Neural cell (in vitro differentiated cells): ENCODE measurements at regions not wholly inside any gene's neighbourhood (a gene's known extent, or its start where the extent isn't known, plus 50 kb on each side); places are given as distances from the start of the nearest gene placed in this dataset.
"Not testable (repeated sequence)": the region's sequence is repeated elsewhere in the genome, so short reads cannot be mapped to it uniquely, and the experiment has no call there.

Source experiments
- H2AFZ ChIP-seq: fragments of 200-600, 300-800 bp; sonication (generic), shearing (Covaris generic); 2 replicates; pipeline ENCODE4 v1.6.0; 2014; ENCODE audit warnings: low read depth, mild to moderate bottlenecking, antibody characterized with exemption, low read length, moderate library complexity
- H3F3A ChIP-seq: fragments of 200-600 bp; shearing (Covaris generic); 2 replicates; pipeline ENCODE4 v1.6.1; 2016; ENCODE audit warnings: mild to moderate bottlenecking, moderate library complexity, mixed read lengths, antibody characterized with exemption, low read length; ENCODE audit not compliant: insufficient read depth, poor library complexity, severe bottlenecking
- H3K27ac ChIP-seq: fragments of 200-600, 300-800 bp; sonication (generic), shearing (Covaris generic); 2 replicates; pipeline ENCODE4 v1.5.1; 2014; ENCODE audit warnings: mild to moderate bottlenecking, low read length, moderate library complexity
- H3K27me3 ChIP-seq: fragments of 300-800, 200-600 bp; sonication (generic), shearing (Covaris generic); 2 replicates; pipeline ENCODE4 v1.6.0; 2014; ENCODE audit warnings: mild to moderate bottlenecking, low read depth, low read length, moderate library complexity; ENCODE audit not compliant: insufficient read depth
- H3K36me3 ChIP-seq: fragments of 300-800, 200-600 bp; sonication (generic), shearing (Covaris generic); 2 replicates; pipeline ENCODE4 v1.5.1; 2014; ENCODE audit warnings: mild to moderate bottlenecking, antibody characterized with exemption, low read length, moderate library complexity; ENCODE audit not compliant: insufficient read depth
- H3K4me2 ChIP-seq: fragments of 300-800, 200-600 bp; sonication (generic), shearing (Covaris generic); 2 replicates; pipeline ENCODE4 v1.6.0; 2014; ENCODE audit warnings: mild to moderate bottlenecking, low read length
- H3K4me3 ChIP-seq: fragments of 300-800, 200-600 bp; sonication (generic), shearing (Covaris generic); 2 replicates; pipeline ENCODE4 v1.5.1; 2014; ENCODE audit warnings: mild to moderate bottlenecking, low read length, moderate library complexity
- H3K79me2 ChIP-seq: fragments of 200-600 bp; shearing (Covaris generic); replicated peaks from 2 replicates; pipeline ENCODE4 v1.6.0; 2014; ENCODE audit warnings: mild to moderate bottlenecking, low read length, moderate library complexity; ENCODE audit not compliant: insufficient read depth
- H3K9ac ChIP-seq: fragments of 300-800, 200-600 bp; sonication (generic), shearing (Covaris generic); 2 replicates; pipeline ENCODE4 v1.6.1; 2016; ENCODE audit warnings: mild to moderate bottlenecking, low read length, mixed read lengths
- H3K9me2 ChIP-seq: fragments of 200-600 bp; shearing (Covaris generic); 2 replicates; pipeline ENCODE4 v1.6.1; 2016; ENCODE audit warnings: mild to moderate bottlenecking, low read length, mixed read lengths; ENCODE audit not compliant: insufficient read depth
- H3K9me3 ChIP-seq: fragments of 200-600, 300-800 bp; sonication (generic), shearing (Covaris generic); 2 replicates; pipeline ENCODE4 v1.6.1; 2016; ENCODE audit warnings: mild to moderate bottlenecking, mixed run types, low read length, moderate library complexity, mixed read lengths
- H4K20me1 ChIP-seq: fragments of 200-600 bp; shearing (Covaris generic); 2 replicates; pipeline ENCODE4 v1.6.1; 2016; ENCODE audit warnings: mild to moderate bottlenecking, mixed run types; ENCODE audit not compliant: insufficient read depth
- EP300 ChIP-seq: fragments of 450-650 bp; conservative IDR thresholded peaks from 2 replicates; pipeline ENCODE4 v1.6.1; 2014; ENCODE audit warnings: antibody characterized with exemption, mild to moderate bottlenecking, moderate library complexity; ENCODE audit not compliant: poor library complexity, severe bottlenecking
- EZH2 ChIP-seq: fragments of 200-600, 300-800 bp; shearing (Covaris generic), sonication (generic); IDR thresholded peaks from 2 replicates; pipeline ENCODE4 v1.6.1; 2014; ENCODE audit warnings: antibody characterized with exemption, low read length, borderline replicate concordance, mild to moderate bottlenecking; ENCODE audit not compliant: insufficient read depth, poor library complexity, severe bottlenecking
- MXI1 ChIP-seq: fragments of 450-650 bp; conservative IDR thresholded peaks from 2 replicates; pipeline ENCODE4 v1.6.1; 2014; ENCODE audit warnings: antibody characterized with exemption, mild to moderate bottlenecking; ENCODE audit not compliant: poor library complexity, severe bottlenecking
- POLR2AphosphoS5 ChIP-seq: IDR thresholded peaks from 2 replicates; pipeline ENCODE4 v1.6.1; 2012
- RAD21 ChIP-seq: fragments of 450-650 bp; conservative IDR thresholded peaks from 2 replicates; pipeline ENCODE4 v1.6.1; 2014; ENCODE audit warnings: antibody characterized with exemption, mild to moderate bottlenecking, moderate library complexity
- REST ChIP-seq: IDR thresholded peaks from 2 replicates; pipeline ENCODE4 v1.6.1; 2012; ENCODE audit warnings: borderline replicate concordance
- SMC3 ChIP-seq: fragments of 450-650 bp; conservative IDR thresholded peaks from 2 replicates; pipeline ENCODE4 v1.6.1; 2014; ENCODE audit warnings: antibody characterized with exemption, mild to moderate bottlenecking, moderate library complexity; ENCODE audit not compliant: poor library complexity
- TAF1 ChIP-seq: IDR thresholded peaks from 2 replicates; pipeline ENCODE4 v1.6.1; 2012; ENCODE audit warnings: low read depth
- TF ChIP-seq, protein P1 (sequence below): fragments of 450-650 bp; IDR thresholded peaks from 2 replicates; pipeline ENCODE4 v1.5.1; 2014; ENCODE audit warnings: antibody characterized with exemption, mild to moderate bottlenecking, moderate library complexity; ENCODE audit not compliant: poor library complexity, severe bottlenecking

- H3F3A ChIP-seq: no peaks in the 10 kb centered on the region
- TF ChIP-seq SMC3 (no peak), EZH2 (no peak), TAF1 (no peak), RAD21 (no peak), MXI1 (no peak), EP300 (peak; percentile 79), REST (peak; percentile 51), POLR2AphosphoS5 (peak; percentile 97)
- TF ChIP-seq, protein P1, sequence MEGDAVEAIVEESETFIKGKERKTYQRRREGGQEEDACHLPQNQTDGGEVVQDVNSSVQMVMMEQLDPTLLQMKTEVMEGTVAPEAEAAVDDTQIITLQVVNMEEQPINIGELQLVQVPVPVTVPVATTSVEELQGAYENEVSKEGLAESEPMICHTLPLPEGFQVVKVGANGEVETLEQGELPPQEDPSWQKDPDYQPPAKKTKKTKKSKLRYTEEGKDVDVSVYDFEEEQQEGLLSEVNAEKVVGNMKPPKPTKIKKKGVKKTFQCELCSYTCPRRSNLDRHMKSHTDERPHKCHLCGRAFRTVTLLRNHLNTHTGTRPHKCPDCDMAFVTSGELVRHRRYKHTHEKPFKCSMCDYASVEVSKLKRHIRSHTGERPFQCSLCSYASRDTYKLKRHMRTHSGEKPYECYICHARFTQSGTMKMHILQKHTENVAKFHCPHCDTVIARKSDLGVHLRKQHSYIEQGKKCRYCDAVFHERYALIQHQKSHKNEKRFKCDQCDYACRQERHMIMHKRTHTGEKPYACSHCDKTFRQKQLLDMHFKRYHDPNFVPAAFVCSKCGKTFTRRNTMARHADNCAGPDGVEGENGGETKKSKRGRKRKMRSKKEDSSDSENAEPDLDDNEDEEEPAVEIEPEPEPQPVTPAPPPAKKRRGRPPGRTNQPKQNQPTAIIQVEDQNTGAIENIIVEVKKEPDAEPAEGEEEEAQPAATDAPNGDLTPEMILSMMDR: no peak
- H3K27me3 ChIP-seq: no peaks in the 10 kb centered on the region
- H3K27ac ChIP-seq: peak overlapping the region; percentile 40
- no peaks in the 10 kb centered on the region for H3K79me2 ChIP-seq
- no peaks in the 10 kb centered on the region for H3K9me3 ChIP-seq
- H2AFZ ChIP-seq: no peak overlapping the region
- H3K4me3 ChIP-seq: no peak overlapping the region
- no peaks in the 10 kb centered on the region for H3K36me3 ChIP-seq
- H3K9ac ChIP-seq: no peak overlapping the region
- H3K9me2 ChIP-seq: no peaks in the 10 kb centered on the region
- no peaks in the 10 kb centered on the region for H4K20me1 ChIP-seq
- no peak overlapping the region for H3K4me2 ChIP-seq
Observed at GRCh38 chr13:53301449-53301848, 272.8 kb downstream of the OLFM4 start.

DNA sequence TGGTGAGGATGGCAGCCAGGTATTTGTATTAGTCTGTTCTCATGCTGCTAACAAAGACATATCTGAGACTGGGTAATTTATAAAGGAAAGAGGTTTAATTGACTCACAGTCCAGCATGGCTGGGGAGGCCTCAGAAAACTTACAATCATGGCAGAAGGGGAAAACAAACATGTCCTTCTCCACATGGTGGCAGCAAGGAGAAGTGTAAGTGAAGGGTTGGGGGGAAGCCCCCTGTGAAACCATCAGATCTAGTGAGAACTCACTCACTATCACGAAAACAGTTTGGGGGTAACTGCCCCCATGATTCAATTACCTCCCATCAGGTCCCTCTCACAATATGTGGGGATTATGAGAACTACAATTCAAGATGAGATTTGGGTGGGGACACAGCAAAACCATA lies 276.8 kb downstream of the OLFM4 start:
- not testable (repeated sequence) for H3K4me3 ChIP-seq, H3K9me3 ChIP-seq, H3K27ac ChIP-seq, H2AFZ ChIP-seq, H3K9ac ChIP-seq, H3K9me2 ChIP-seq, H3K4me2 ChIP-seq, H4K20me1 ChIP-seq, H3K27me3 ChIP-seq, H3F3A ChIP-seq, H3K36me3 ChIP-seq, H3K79me2 ChIP-seq

DNA sequence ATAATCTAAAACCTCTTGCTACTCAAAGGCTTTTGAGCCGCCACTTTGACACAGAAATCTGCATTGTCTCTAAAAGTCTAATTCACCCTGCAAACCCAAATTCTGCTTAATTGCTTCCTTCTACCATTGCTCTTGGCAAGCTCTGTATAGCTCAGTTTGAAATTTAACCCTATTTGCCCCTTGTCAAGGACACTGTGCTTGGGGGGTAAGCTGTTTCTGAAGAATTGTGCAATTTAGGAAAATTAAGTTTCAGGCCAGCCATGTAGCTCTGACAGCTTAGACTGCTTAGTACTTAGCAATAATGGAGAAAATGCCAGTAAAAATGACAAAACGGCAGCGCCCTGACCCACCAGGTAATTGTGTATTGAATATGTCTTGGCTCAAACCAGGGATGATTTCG lies 282.2 kb downstream of the OLFM4 start:
- no peak overlapping the region for H3K4me3 ChIP-seq
- TF ChIP-seq, protein P1: no peak
- TF ChIP-seq EP300: no peak
- no peak for TF ChIP-seq MXI1
- peak; percentile 17 for TF ChIP-seq REST

More for the DNA sequence above, 282.2 kb downstream of the OLFM4 start:
- H3K36me3 ChIP-seq: no peaks in the 10 kb centered on the region
- H3K79me2 ChIP-seq: no peaks in the 10 kb centered on the region
- no peaks in the 10 kb centered on the region for H3K9me3 ChIP-seq
- H4K20me1 ChIP-seq: no peaks in the 10 kb centered on the region
- H3F3A ChIP-seq: no peaks in the 10 kb centered on the region
- H2AFZ ChIP-seq: no peak overlapping the region
- H3K27me3 ChIP-seq: no peaks in the 10 kb centered on the region
- H3K9me2 ChIP-seq: no peaks in the 10 kb centered on the region
- no peak overlapping the region for H3K27ac ChIP-seq
- no peak overlapping the region for H3K4me2 ChIP-seq
- H3K9ac ChIP-seq: no peak overlapping the region
